ENCODE measurements at regions not wholly inside any gene's neighbourhood (a gene's known extent, or its start where the extent isn't known, plus 50 kb on each side); places are given as distances from the start of the nearest gene placed in this dataset.
A peak's percentile ranks its signal among the peaks of the same experiment; 100 is the strongest.

- ATAC-seq (no peak), DNase-seq (ENCODE audit: low spot score in 2 of 2) (no peak)
- peaks cover 6% of the 10 kb centered on the region for H3K9me3 Mint-ChIP-seq
- H3K36me3 Mint-ChIP-seq: no peaks in the 10 kb centered on the region
- no peaks in the 10 kb centered on the region for H3K4me1 Mint-ChIP-seq
- no peak overlapping the region for H3K4me3 Mint-ChIP-seq
- H3K27ac Mint-ChIP-seq: no peak overlapping the region
Observed at GRCh38 chr10:76651154-76651553, 986.5 kb downstream of the KCNMA1 start.

GRCh38 chr10:76649723-76650127 is 987.9 kb downstream of the KCNMA1 start:
- Mint-ChIP-seq H3K9me3 (peaks cover 6% of the 10 kb centered on the region), H3K36me3 (no peaks in the 10 kb centered on the region), H3K4me1 (no peaks in the 10 kb centered on the region), H3K27ac (no peak overlapping the region), H3K4me3 (no peak overlapping the region)
- ATAC-seq: no peak
- DNase-seq (ENCODE audit: low spot score in 2 of 2): no peak

GRCh38 chr10:76649254-76649653 is 988.4 kb downstream of the KCNMA1 start:
- Mint-ChIP-seq H3K27ac (no peak overlapping the region), H3K36me3 (no peaks in the 10 kb centered on the region), H3K4me1 (no peaks in the 10 kb centered on the region), H3K9me3 (peaks cover 6% of the 10 kb centered on the region), H3K4me3 (no peak overlapping the region)
- ATAC-seq (no peak), DNase-seq (ENCODE audit: low spot score in 2 of 2) (no peak)

DNA sequence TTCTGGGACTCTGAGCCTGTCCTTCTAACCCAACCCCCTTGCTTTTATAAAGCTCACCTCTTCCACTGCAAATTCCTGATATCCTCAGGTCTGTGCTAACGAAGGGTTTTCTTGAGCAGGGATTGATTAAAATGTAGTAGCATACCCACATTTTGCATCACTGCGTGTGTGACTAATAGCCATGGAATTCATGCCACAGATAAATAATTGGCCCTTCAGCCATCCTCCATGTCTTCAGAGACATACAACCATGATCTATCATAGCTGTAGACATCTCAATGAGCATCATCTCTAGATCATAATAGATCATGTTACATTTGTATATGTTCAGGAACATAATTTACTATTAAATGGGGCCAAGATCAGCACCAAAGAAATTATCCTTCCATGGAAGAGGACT is 990.3 kb downstream of the KCNMA1 start:
- DNase-seq (ENCODE audit: low spot score in 2 of 2) (no peak), ATAC-seq (no peak)
- H3K4me1 Mint-ChIP-seq: no peaks in the 10 kb centered on the region
- no peaks in the 10 kb centered on the region for H3K36me3 Mint-ChIP-seq
- H3K27ac Mint-ChIP-seq: no peak overlapping the region
- peaks cover 3% of the 10 kb centered on the region for H3K9me3 Mint-ChIP-seq
- no peak overlapping the region for H3K4me3 Mint-ChIP-seq

- H3K4me1 Mint-ChIP-seq: no peaks in the 10 kb centered on the region
- no peak overlapping the region for H3K4me3 Mint-ChIP-seq
- no peak for ATAC-seq
- H3K27ac Mint-ChIP-seq: no peak overlapping the region
- H3K9me3 Mint-ChIP-seq: no peaks in the 10 kb centered on the region
- DNase-seq (ENCODE audit: low spot score in 2 of 2): no peak
- no peaks in the 10 kb centered on the region for H3K36me3 Mint-ChIP-seq
Observed at GRCh38 chr10:76645341-76645740, 992.3 kb downstream of the KCNMA1 start.

GRCh38 chr10:76644476-76644875 is 993.1 kb downstream of the KCNMA1 start:
- Mint-ChIP-seq H3K9me3 (no peaks in the 10 kb centered on the region), H3K4me1 (no peaks in the 10 kb centered on the region), H3K4me3 (no peak overlapping the region), H3K27ac (no peak overlapping the region), H3K36me3 (no peaks in the 10 kb centered on the region)
- ATAC-seq: no peak
- DNase-seq (ENCODE audit: low spot score in 2 of 2): no peak

GRCh38 chr10:76643511-76643911 is 994.1 kb downstream of the KCNMA1 start:
- no peak overlapping the region for H3K27ac Mint-ChIP-seq
- no peak overlapping the region for H3K4me3 Mint-ChIP-seq
- DNase-seq (ENCODE audit: low spot score in 2 of 2) (no peak), ATAC-seq (no peak)
- H3K9me3 Mint-ChIP-seq: no peaks in the 10 kb centered on the region
- H3K4me1 Mint-ChIP-seq: no peaks in the 10 kb centered on the region
- no peaks in the 10 kb centered on the region for H3K36me3 Mint-ChIP-seq

DNA sequence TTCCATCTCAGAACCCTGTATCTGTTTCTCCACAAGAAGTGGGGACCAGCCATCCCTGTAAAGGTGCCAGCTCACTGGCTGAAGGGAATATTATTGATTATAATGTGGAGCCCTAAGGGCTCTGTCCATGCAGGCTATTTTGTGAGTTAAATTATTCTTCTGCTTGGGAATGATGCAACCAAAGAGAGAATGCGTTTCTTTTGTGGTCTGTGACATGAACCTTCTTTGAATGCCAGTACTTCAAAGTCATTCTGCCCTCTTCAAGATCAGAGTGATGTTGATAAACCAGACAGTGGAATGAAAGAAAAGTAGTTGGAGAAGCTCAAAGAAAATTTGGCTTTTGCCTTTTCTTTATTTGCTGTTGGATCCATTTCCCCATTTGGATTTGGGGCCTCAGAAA is 995.2 kb downstream of the KCNMA1 start:
- no peaks in the 10 kb centered on the region for H3K36me3 Mint-ChIP-seq
- H3K9me3 Mint-ChIP-seq: no peaks in the 10 kb centered on the region
- H3K4me3 Mint-ChIP-seq: no peak overlapping the region
- no peaks in the 10 kb centered on the region for H3K4me1 Mint-ChIP-seq
- DNase-seq (ENCODE audit: low spot score in 2 of 2): no peak
- H3K27ac Mint-ChIP-seq: no peak overlapping the region
- no peak for ATAC-seq

- Mint-ChIP-seq H3K4me1 (no peaks in the 10 kb centered on the region), H3K9me3 (no peaks in the 10 kb centered on the region), H3K36me3 (no peaks in the 10 kb centered on the region), H3K27ac (no peak overlapping the region), H3K4me3 (no peak overlapping the region)
- ATAC-seq (no peak), DNase-seq (ENCODE audit: low spot score in 2 of 2) (no peak)
Observed at GRCh38 chr10:76641215-76641614, 996.4 kb downstream of the KCNMA1 start.

DNA sequence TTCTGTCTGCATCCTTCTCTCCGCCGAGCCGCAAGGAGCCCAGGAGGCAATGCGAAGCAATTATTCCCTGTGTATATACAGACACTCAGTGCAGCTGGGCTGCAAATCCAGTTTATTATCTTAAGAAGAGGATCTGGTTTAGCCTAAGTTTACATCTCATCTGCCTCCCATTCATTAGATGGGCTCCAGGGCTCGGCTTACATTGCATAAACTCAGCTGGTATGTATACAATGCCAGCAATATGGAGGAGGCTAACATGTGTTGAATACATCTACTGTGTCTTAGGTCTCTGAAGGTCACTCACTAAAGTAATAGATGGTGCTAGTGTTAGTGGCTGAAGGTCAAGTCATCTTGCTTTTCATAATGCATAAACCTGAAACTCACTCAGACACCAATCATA is 996.8 kb downstream of the KCNMA1 start:
- Mint-ChIP-seq H3K36me3 (no peaks in the 10 kb centered on the region), H3K4me3 (no peak overlapping the region), H3K27ac (no peak overlapping the region), H3K4me1 (no peaks in the 10 kb centered on the region), H3K9me3 (no peaks in the 10 kb centered on the region)
- no peak for DNase-seq (ENCODE audit: low spot score in 2 of 2)
- ATAC-seq: no peak

DNA sequence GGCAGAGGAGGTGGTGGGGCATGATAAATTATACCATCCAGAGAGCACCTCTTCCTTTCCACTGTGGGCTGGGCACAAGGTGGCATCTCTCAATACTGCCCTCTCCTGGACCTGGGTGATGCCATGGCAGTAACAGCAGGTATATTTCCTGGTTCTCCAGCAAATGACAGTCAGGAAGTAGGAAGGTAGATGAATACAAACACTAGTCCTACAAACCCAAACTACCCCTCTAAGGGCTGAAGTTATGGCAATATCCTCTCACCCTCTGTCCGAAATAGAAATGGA is 1004.9 kb downstream of the KCNMA1 start:
- no peak for DNase-seq (ENCODE audit: low spot score in 2 of 2)
- no peaks in the 10 kb centered on the region for H3K4me1 Mint-ChIP-seq
- peaks cover 6% of the 10 kb centered on the region for H3K9me3 Mint-ChIP-seq
- H3K36me3 Mint-ChIP-seq: no peaks in the 10 kb centered on the region
- H3K27ac Mint-ChIP-seq: no peak overlapping the region
- peak; percentile 39 for ATAC-seq
- H3K4me3 Mint-ChIP-seq: no peak overlapping the region

DNA sequence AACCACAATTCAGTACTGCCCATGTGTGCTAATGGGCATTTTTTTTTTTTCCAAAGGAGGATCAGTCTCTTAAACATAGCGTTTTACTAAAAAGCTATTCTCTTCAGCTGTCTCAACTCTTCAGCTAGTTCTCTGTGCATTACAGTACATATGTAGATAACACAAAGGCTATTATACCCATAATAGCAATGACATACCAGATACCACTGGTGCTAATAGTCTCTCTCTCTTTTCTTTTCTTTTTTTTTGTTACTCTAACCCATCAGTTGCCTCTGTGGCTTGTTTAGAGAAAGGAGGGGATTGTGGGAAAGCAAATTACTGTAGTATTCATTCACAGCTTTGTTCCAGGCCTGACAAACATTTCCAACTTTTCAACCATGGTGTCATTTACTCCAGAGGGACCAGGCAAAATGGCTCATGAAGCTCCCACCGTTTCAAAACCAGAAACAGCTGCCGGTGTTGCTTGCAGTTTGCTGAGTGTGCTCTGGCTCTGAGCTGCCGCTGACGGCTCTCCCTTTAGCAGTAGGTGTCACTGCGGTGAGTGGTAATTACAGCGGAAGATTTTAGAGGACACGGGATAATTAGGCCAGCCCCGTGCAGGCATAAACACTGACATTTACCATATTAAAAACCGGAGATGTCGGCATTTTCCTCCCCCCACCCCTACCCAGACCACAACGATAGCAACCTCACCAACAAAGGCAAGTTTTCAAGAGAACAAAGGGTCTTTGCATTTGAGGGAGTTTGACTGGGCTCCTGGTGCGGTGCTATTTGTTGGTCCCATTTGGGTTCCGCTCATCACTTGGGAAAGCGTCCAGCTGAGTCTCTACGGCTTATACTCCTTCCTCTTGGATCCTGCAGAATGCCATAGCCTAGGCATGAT is 1005.5 kb downstream of the KCNMA1 start:
- Mint-ChIP-seq H3K36me3 (no peaks in the 10 kb centered on the region), H3K9me3 (peaks cover 6% of the 10 kb centered on the region), H3K4me3 (no peak overlapping the region), H3K4me1 (no peaks in the 10 kb centered on the region), H3K27ac (no peak overlapping the region)
- ATAC-seq (peak; percentile 58), DNase-seq (ENCODE audit: low spot score in 2 of 2) (no peak)

GRCh38 chr10:76631036-76631670 is 1006.5 kb downstream of the KCNMA1 start:
- Mint-ChIP-seq H3K4me3 (no peak overlapping the region), H3K27ac (no peak overlapping the region), H3K36me3 (no peaks in the 10 kb centered on the region), H3K9me3 (peaks cover 6% of the 10 kb centered on the region), H3K4me1 (no peaks in the 10 kb centered on the region)
- ATAC-seq (no peak), DNase-seq (ENCODE audit: low spot score in 2 of 2) (no peak)

DNA sequence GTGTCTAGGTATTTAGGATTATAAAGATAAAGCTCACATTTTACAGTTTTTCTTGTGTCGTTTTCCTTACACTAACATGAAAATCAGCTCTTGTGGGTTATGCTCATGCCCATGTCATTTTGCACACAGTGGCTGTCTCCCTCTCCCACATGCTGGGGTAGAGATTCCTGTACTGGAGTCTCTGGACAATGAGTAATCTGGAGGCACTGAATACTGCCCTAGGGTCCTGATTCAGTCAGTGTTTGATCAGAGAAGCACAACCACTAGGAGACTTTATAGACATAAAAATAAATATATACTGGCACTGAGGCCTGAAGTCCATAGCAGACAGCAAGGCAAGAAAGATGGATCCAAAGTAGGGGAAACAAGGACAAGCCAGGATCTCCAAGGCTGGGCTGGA is 1008.8 kb downstream of the KCNMA1 start:
- ATAC-seq: no peak
- Mint-ChIP-seq H3K36me3 (no peaks in the 10 kb centered on the region), H3K9me3 (peaks cover 6% of the 10 kb centered on the region), H3K4me1 (no peaks in the 10 kb centered on the region), H3K27ac (no peak overlapping the region), H3K4me3 (no peak overlapping the region)
- DNase-seq (ENCODE audit: low spot score in 2 of 2): no peak

- Mint-ChIP-seq H3K36me3 (no peaks in the 10 kb centered on the region), H3K4me1 (no peaks in the 10 kb centered on the region), H3K9me3 (peaks cover 6% of the 10 kb centered on the region), H3K4me3 (no peak overlapping the region), H3K27ac (no peak overlapping the region)
- DNase-seq (ENCODE audit: low spot score in 2 of 2) (no peak), ATAC-seq (no peak)
Observed at GRCh38 chr10:76626386-76626785, 1011.2 kb downstream of the KCNMA1 start.

DNA sequence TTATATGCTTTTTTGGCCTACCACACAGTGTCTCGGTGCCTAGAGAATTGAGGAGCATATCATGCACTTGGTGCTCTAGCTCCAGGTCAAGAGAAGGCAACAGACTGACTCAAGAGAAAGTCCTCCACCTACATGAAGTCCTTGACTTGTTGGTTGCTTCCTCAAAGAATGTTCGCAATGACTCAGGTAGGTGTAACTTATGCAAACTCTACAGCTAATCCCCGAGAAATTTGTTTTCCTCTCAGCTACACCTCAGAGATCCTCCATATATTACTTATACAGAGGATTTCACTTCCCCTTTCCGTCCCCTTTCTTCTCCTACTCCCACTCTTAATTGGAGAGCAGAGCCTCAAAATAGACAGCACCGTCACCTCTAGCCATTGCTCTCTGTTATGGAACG is 1013.1 kb downstream of the KCNMA1 start:
- DNase-seq (ENCODE audit: low spot score in 2 of 2) (no peak), ATAC-seq (no peak)
- Mint-ChIP-seq H3K36me3 (no peaks in the 10 kb centered on the region), H3K9me3 (peaks cover 13% of the 10 kb centered on the region), H3K4me3 (no peak overlapping the region), H3K4me1 (no peaks in the 10 kb centered on the region), H3K27ac (no peak overlapping the region)
